ENCODE measurements at regions not wholly inside any gene's neighbourhood (a gene's known extent, or its start where the extent isn't known, plus 50 kb on each side); places are given as distances from the start of the nearest gene placed in this dataset.

DNA sequence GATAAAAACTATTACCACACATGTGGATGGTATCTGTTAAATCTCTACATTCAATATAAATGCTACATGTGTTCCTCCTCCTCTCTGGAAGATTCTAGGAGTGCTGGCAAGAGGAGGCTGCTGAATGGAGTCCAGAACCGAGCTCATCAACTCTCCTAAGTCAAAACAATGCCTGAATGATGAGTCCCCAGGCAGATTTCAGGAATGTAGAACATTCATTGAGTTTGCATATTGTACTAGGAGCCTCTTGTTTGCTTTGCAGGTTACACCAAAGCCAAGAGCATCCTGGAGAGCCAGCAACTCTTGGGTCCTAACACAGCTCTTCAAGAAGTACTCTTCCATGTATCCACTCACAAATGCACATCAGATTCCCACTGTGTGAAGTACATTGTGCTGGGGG lies 117.6 kb upstream of the UST start:
- TF ChIP-seq CTCF (IDR thresholded peaks at IDR 0.05; ENCODE audit: low read length) (no peak), EZH2phosphoT487 (IDR thresholded peaks at IDR 0.05; ENCODE audit: low read length) (no peak), EZH2 (optimal IDR thresholded peaks at IDR 0.05; ENCODE audit: low read depth, low read length) (no peak)

All from MM.1S (cell line).